ENCODE measurements at regions not wholly inside any gene's neighbourhood (a gene's known extent, or its start where the extent isn't known, plus 50 kb on each side); places are given as distances from the start of the nearest gene placed in this dataset.

DNA sequence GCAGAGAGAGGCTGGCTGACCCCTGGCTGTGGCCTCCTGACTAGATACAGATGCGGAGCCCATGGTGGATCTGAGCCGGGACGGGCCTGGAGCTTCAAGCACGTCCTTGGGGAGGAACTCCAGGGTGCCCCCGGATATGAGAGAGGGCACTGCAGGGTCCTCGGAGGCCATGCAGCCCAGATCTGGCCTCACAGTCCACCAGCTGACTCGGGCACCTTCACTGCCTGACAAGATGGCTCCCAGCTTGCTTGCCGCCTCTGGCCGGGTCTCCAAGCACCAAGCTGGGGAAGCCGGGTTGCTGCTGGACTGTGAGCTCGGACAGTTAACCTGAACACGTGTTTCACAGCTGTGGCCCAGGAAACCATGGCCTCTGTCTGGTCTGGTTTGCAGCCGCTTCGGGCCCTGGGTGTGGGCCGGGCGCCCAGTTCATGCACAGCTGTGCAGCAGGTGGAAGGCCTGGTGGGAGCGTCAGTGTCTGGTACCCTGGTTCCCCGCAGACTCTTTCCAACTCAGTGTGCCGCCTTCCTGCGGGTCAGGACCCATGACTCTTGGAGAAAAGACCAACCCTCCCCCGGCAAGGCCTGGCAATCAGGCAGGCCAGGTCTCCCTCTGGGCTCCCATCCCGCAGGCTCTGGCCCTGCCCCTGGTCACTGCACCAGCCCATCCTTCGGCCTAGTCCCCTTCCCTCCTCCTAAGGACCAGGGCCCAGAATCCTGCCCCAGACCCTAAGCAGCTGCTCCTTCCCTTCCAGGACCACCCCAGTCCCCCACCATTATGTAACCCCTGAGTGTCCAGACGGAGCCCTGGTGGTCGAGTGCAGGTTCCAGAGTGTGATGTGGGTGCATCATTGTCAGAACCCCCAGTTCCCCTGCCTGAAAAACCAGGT lies 74.6 kb upstream of the OTOS start:
- TF ChIP-seq, protein P1, sequence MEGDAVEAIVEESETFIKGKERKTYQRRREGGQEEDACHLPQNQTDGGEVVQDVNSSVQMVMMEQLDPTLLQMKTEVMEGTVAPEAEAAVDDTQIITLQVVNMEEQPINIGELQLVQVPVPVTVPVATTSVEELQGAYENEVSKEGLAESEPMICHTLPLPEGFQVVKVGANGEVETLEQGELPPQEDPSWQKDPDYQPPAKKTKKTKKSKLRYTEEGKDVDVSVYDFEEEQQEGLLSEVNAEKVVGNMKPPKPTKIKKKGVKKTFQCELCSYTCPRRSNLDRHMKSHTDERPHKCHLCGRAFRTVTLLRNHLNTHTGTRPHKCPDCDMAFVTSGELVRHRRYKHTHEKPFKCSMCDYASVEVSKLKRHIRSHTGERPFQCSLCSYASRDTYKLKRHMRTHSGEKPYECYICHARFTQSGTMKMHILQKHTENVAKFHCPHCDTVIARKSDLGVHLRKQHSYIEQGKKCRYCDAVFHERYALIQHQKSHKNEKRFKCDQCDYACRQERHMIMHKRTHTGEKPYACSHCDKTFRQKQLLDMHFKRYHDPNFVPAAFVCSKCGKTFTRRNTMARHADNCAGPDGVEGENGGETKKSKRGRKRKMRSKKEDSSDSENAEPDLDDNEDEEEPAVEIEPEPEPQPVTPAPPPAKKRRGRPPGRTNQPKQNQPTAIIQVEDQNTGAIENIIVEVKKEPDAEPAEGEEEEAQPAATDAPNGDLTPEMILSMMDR (conservative IDR thresholded peaks at IDR 0.05 in 1 of 2, IDR thresholded peaks at IDR 0.05 in 1 of 2; ENCODE audit: low read depth in 1 of 2, low read length in 2 of 2), result no peak
- TF ChIP-seq EZH2 (IDR thresholded peaks at IDR 0.05; ENCODE audit: low read length, missing control alignments), result no peak
